Fibroblast of the aortic adventitia (primary cell): ENCODE measurements at regions not wholly inside any gene's neighbourhood (a gene's known extent, or its start where the extent isn't known, plus 50 kb on each side); places are given as distances from the start of the nearest gene placed in this dataset.

Experiments
- DNase-seq: peaks from one replicate; pipeline ENCODE4 v3.0.0-alpha.2; 2010; ENCODE audit warnings: low read depth
- H3K4me3 ChIP-seq: 2 replicates; pipeline ENCODE4 v1.5.1; 2011; ENCODE audit warnings: low read depth, mild to moderate bottlenecking, control low read depth, low read length, moderate library complexity
- CTCF ChIP-seq: IDR thresholded peaks from 2 replicates; pipeline ENCODE4 v1.5.1; 2011; ENCODE audit warnings: mild to moderate bottlenecking, low read length, control low read depth, inconsistent platforms; ENCODE audit not compliant: insufficient read depth

GRCh38 chr3:135908225-135908624, 57.3 kb upstream of the PPP2R3A start:
- TF ChIP-seq CTCF: no peak
- no peak overlapping the region for H3K4me3 ChIP-seq
- DNase-seq: no peak

GRCh38 chr3:135908737-135909136, 56.8 kb upstream of the PPP2R3A start:
- H3K4me3 ChIP-seq: no peak overlapping the region
- no peak for DNase-seq
- TF ChIP-seq CTCF: no peak

GRCh38 chr3:135911110-135911509, 54.4 kb upstream of the PPP2R3A start:
- TF ChIP-seq CTCF: no peak
- DNase-seq: no peak
- H3K4me3 ChIP-seq: no peak overlapping the region

GRCh38 chr3:135915206-135915605, 50.3 kb upstream of the PPP2R3A start:
- no peak overlapping the region for H3K4me3 ChIP-seq
- no peak for DNase-seq
- TF ChIP-seq CTCF: no peak
